Fibroblast of peridontal ligament (primary cell): ENCODE measurements at regions not wholly inside any gene's neighbourhood (a gene's known extent, or its start where the extent isn't known, plus 50 kb on each side); places are given as distances from the start of the nearest gene placed in this dataset.

Experiments used
- DNase-seq: peaks from one replicate; pipeline ENCODE4 v3.0.0-alpha.2; 2010; ENCODE audit errors: extremely low read depth

GRCh38 chr2:37544591-37545031 is 126.8 kb downstream of the CDC42EP3 start:
- peak; percentile 18 for DNase-seq

GRCh38 chr2:37549598-37549997 is 121.8 kb downstream of the CDC42EP3 start:
- DNase-seq: no peak

- DNase-seq: no peak
These were observed 121.3 kb downstream of the CDC42EP3 start for GRCh38 chr2:37550190-37550589.

- no peak for DNase-seq
These were observed 119.7 kb downstream of the CDC42EP3 start for GRCh38 chr2:37551783-37552182.

GRCh38 chr2:37552339-37552738 is 119.1 kb downstream of the CDC42EP3 start:
- DNase-seq: no peak

- peak; percentile 80 for DNase-seq
These were observed 117.9 kb downstream of the CDC42EP3 start for GRCh38 chr2:37553411-37554154.

GRCh38 chr2:37554155-37554510 is 117.3 kb downstream of the CDC42EP3 start:
- no peak for DNase-seq

- DNase-seq: no peak
These were observed 116.8 kb downstream of the CDC42EP3 start for GRCh38 chr2:37554687-37555086.

GRCh38 chr2:37555457-37555856 is 116.0 kb downstream of the CDC42EP3 start:
- DNase-seq: no peak

- no peak for DNase-seq
These were observed 115.2 kb downstream of the CDC42EP3 start for GRCh38 chr2:37556256-37556655.

- no peak for DNase-seq
These were observed 112.8 kb downstream of the CDC42EP3 start for GRCh38 chr2:37558623-37559022.

GRCh38 chr2:37560241-37560848 is 111.1 kb downstream of the CDC42EP3 start:
- no peak for DNase-seq

- DNase-seq: no peak
These were observed 110.4 kb downstream of the CDC42EP3 start for GRCh38 chr2:37560863-37561614.

GRCh38 chr2:37561615-37562569 is 109.5 kb downstream of the CDC42EP3 start:
- DNase-seq: peak; percentile 72

- DNase-seq: no peak
These were observed 107.9 kb downstream of the CDC42EP3 start for GRCh38 chr2:37563375-37564015.

- DNase-seq: no peak
These were observed 107.1 kb downstream of the CDC42EP3 start for GRCh38 chr2:37564356-37564755.

GRCh38 chr2:37566517-37566981 is 104.9 kb downstream of the CDC42EP3 start:
- peak; percentile 87 for DNase-seq

- DNase-seq: no peak
These were observed 102.9 kb downstream of the CDC42EP3 start for GRCh38 chr2:37568565-37568964.

- DNase-seq: no peak
These were observed 102.2 kb downstream of the CDC42EP3 start for GRCh38 chr2:37569131-37569823.

- peak; percentile 45 for DNase-seq
These were observed 101.3 kb downstream of the CDC42EP3 start for GRCh38 chr2:37569986-37570679.
